Activated naive CD4-positive, alpha-beta T cell treated with anti-CD3 and anti-CD28 coated beads, Interleukin-2, amount 50 U/mL, for 16 hours (primary cell): ENCODE measurements at regions not wholly inside any gene's neighbourhood (a gene's known extent, or its start where the extent isn't known, plus 50 kb on each side); places are given as distances from the start of the nearest gene placed in this dataset.
"Not testable (repeated sequence)": the region's sequence is repeated elsewhere in the genome, so short reads cannot be mapped to it uniquely, and the experiment has no call there.

ENCODE experiments used
- DNase-seq: peaks from one replicate; pipeline ENCODE4 v3.0.0-alpha.2; 2020

DNA sequence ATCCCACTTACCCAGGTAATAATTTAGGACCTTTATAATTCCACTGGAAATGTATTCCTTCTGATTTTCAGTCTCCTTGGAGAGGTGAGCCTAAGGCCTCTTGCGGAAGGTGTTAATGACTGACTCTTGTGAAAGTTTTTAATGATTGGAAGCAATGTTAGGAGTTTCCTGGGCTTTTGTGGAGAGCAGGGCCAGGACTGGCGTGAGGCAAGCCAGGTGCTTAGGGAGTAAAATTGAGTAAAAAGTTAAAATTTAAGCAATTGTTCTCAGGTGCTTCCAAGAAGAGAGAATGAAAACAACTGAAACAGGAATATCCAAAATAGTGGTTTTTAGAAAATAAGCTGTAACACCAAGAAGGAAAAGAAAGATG lies 130.6 kb upstream of the TGFBR2 start:
- no peak for DNase-seq

DNA sequence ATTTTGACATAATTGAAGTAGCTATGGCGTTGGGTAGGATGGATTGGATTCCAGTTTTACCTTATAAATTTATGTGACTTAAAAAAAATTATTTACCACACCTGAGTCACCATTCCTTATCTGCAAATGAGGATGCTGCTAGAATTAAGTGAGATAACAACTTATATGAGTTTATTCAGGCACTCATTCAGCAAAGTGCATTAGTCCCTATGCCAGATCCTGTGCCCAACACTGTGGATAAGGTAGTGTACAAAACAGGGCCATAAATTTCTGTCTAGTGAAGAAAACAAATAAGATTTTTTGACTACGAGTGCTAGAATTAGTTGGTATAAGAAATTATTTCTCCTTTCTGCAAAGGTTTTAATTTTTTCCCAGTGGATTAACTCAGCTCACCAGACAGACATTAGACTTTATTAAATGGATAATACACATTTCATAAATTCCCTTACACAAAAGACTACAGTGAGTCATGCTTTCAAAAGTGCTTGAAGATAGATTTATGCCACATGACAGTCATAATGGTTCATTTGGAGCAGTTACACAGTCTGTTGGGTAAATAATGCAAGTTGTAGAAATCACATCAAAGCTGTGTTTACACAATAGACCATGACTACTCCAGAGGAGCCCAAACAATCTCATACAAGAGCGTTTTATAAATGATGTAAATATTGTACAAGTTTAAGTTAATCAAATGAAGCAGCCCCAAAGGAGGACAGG lies 129.9 kb upstream of the TGFBR2 start:
- DNase-seq = no peak

- no peak for DNase-seq
These were observed 129.1 kb upstream of the TGFBR2 start for GRCh38 chr3:30477149-30477921.

GRCh38 chr3:30479737-30480136 lies 126.7 kb upstream of the TGFBR2 start:
- not testable (repeated sequence) for DNase-seq

GRCh38 chr3:30480156-30480555 lies 126.2 kb upstream of the TGFBR2 start:
- not testable (repeated sequence) for DNase-seq

DNA sequence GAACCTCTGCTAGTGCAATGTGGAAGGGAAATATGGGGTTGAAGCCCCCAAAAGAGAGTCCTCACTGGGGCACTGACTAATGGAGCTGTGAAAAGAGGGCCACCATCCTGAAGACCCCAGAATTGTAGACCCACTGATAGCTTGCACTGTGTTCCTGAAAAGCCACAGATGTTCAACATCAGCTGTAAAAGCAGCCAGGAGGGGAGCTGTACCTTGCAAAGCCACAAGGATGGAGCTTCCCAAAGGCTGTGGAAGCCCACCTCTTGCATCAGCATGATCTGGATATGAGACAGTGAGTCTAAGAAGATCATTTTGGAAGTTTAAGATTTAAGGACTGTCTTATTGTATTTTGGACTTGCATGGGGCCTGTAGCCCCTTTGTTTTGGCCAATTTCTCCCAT lies 125.8 kb upstream of the TGFBR2 start:
- DNase-seq = no peak

DNA sequence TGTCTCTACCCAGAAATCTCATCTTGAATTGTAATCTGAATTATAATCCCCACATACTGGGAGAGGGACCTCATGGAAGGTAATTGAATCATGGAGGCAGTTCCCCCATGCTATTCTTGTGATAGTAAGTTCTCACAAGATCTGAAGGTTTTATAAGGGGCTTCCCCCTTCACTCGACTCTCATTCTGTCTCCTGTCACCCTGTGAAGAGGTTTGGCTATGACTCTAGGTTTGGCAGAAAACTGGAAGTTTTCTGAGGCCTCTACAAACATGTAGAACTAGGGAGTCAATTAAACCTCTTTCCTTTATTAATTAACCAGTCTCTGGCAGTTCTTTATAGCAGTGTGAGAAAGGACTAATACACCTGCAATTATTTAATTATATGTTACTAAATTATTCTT lies 125.2 kb upstream of the TGFBR2 start:
- no peak for DNase-seq

DNA sequence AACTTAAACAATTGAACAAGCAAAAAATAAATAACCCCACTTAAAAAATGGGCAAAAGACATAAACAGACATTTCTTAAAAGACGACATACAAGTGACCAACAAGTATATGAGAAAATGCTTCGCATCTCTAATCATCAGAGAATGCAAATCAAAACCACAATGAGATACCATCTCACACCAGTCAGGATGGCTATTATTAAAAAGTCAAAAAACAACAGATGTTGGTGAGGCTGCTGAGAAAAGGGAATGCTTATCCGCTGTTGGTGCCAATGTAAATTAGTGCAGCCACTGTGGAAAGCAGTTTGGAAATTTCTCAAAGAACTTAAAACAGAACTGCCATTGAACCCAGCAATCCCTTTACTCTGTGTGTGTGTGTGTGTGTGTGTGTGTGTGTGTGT lies 122.2 kb upstream of the TGFBR2 start:
- DNase-seq = not testable (repeated sequence)

DNA sequence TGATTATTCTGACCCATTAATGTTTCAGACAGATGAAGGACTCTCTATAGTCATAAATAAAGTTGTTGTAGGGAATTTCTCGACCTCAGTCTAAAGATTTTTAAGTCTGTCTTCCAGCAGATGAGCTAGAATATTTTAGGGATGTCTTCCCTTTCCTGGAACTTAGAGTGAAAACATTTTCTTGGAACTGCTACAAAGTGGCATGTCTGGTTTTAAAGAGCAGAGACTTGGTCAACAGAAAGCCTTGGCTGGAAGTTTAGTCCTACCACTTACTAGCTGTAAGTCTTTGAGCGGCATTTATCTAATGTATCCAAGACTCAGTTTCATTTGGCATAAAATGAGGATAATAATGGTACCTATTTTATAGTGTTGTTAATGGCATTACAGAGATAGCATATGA lies 120.0 kb upstream of the TGFBR2 start:
- DNase-seq = no peak

DNA sequence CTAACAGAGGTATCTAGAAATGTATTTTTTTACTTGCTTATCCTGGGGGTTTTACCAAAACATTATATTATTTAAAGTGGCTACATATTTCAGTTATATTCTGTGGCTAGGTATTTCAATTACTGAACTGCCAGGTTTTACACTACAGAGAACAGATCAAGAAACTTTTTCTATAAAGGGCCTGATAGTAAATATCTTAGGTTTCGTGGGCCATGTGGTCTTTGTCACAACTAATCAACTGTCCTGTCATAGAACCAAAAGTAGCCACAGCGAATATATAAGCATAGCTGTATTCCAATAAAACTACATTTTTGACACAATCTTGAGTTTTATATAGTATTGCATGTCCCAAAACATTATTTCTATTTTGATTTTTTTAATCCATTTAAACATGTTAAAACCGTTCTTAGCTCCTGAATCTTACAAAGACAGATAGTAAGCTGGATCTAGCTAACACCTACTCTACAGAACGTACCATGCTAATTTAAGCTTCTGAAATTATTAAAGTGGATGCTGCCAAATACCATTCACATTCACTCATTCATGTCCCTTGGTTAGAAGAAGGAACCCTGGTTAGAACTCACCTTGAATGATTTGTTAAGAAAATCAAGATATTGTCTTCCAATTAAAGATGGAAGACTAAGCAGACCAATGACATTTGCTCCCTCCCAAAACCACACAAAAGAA lies 118.2 kb upstream of the TGFBR2 start:
- DNase-seq = no peak

DNA sequence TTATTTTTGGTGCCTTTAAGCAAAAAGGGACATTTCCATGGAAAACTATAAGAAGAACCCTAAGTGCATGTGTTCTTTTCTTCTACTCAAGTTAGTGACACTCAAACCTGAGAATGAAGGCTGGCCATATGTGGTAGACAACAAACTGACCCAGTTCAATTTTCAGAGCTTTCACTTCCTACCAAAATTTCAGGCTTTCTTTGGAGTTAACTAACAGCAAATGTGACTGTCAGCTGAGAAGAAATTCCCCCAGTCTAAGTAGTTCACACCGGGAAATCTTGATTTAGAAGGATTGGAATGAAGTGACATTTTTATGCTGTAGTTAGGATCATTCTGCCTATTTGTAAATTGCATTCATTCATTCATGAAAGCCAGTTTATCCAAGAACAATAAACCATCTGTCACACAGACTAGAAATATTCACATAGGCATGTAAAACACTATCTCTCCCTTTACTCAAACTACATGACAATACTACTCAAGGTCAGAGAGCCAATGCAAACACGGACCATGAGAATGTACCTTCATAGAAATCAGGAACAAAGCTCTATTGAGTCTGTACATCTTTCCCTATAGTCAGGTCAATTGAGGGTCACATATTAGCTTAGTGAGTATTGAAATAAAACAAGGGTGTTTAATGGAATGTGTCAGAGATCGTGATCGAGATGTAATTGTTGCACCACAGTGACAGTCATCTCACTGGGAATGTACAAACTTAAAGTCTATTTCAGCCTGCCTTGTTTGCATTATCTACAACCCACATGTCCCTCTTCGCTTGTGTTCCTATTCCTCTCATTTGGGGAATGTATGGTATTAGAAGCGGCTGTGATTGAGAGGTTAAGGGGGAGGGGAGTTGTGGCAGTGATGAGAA lies 113.8 kb upstream of the TGFBR2 start:
- DNase-seq = no peak

DNA sequence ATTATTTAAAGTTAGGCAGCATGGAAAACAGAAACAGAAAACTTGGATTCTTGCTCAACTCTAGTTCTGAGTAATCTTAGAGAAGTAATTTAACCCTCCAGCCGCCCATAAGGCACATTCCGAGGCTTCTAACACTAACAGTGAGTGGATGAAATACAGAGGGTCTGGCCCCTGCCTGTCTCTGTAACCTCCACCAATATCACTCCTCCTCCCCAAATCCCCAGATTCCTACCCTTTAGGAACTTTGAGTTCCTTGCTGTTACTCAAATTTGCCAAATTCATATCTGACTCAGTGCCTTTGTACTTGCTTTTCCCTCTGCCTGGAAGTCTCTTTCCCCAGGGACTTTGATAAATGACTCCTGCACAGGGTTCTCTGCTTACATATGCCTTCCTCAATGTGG lies 112.5 kb upstream of the TGFBR2 start:
- DNase-seq = no peak

DNA sequence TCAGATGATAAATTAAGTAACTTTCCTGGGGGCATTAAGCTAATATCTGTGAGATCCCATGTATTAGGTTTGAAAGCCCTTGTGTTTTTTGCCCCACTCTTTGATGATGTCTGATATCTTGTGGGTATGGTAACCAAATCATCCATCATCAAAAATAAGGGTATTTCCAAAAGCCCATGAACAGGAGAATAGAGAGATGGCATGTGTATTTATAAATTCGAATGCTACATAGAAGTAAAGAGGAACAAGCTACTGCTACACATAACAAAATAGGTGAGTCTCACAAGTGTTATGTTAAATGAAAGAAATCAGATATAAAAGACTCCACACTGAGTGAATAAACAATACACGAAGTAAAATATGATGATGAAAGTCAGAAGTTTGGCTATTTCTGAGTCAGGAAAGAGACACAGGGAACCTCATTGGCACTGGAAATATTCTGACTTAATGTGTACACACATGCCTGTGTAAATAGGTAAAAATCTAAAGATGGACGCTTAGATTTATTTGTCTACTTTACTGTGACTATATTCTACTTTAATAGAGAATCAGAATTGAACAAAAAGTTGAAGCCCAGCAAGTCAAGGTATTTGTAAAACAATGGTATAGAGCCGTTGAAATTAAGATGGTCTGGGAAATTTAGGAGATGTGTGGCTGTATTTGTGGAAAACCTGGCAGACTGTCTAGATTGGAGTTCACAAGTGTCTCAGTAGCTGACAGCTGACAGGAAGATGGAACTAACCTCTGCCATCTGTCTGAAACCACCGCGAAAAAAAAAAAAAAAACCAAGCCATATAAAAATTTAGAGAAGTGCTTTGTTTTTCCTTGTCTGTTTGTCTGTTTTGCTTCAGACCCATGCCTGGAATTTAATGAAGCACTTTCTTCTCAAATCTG lies 111.0 kb upstream of the TGFBR2 start:
- DNase-seq = no peak

GRCh38 chr3:30496066-30496966 lies 110.1 kb upstream of the TGFBR2 start:
- DNase-seq = no peak

- DNase-seq = no peak
These were observed 107.8 kb upstream of the TGFBR2 start for GRCh38 chr3:30498587-30498967.

- no peak for DNase-seq
These were observed 105.6 kb upstream of the TGFBR2 start for GRCh38 chr3:30500666-30501399.

DNA sequence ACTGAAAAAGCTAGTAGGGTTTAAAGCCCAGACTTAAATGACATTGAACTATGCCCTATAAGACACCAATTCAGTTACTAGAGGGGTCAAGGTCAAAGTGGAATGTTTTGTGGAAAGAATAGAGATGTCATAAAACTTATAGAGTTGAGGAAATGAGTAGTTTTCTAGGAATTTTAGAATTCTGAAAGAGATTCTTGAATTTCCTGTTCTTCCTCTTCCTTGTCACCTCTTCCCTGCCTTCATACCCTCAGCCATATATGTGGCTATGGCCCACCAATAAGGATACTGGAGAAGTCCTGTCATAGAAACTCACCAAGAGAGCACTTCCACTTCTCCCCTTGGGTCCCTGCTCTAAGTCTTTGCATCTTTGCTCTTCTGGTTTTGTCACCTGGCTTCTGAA lies 104.9 kb upstream of the TGFBR2 start:
- DNase-seq = no peak

GRCh38 chr3:30502051-30502741 lies 104.2 kb upstream of the TGFBR2 start:
- no peak for DNase-seq

DNA sequence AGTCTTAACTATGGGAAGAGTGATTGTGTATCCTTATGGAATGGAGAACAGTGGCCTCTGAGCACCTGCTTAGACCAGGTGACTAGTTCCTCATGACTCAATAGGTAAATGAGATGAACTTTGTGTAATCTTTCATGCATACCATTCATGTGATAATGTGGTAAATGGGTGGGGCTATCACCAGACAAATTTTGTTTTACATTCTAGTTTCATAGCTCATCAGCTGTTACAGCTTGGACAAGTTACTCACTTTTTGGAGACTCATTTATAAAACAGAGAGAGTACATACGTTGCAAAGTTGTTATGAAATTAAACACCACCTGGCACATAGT lies 103.7 kb upstream of the TGFBR2 start:
- DNase-seq = no peak

DNA sequence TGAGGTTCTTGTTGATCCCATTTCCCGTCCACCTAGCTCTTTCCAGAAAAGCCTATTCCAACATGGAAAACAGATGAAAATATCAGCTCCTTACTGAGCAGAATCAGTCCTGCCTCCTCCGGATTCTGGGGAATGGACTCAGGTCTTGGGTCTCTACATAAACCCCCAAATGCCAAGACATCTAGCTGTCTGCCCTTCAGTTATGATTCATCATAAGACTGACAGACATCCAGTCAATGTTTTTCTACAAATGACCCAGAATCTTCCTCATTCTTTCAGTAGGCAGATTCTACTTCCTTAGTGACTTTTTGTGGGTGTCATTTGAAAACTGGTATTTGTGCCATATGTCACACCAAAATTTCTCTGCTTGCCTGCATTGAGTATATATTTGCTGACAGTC lies 103.0 kb upstream of the TGFBR2 start:
- DNase-seq = no peak
